ENCODE measurements at regions not wholly inside any gene's neighbourhood (a gene's known extent, or its start where the extent isn't known, plus 50 kb on each side); places are given as distances from the start of the nearest gene placed in this dataset.

GRCh38 chr10:23899166-23899565 lies 309.8 kb upstream of the KIAA1217 start (continued):
- TF ChIP-seq EGR1 (IDR thresholded peaks at IDR 0.05; ENCODE audit: borderline replicate concordance in 1 of 2, low read depth in 2 of 2, low read length in 2 of 2) = no peak

GRCh38 chr10:23910291-23910690 lies 298.6 kb upstream of the KIAA1217 start:
- H3K4me3 ChIP-seq = no peak overlapping the region
- H3K9ac ChIP-seq (ENCODE audit: control insufficient read depth, insufficient read depth, low read length) = no peak overlapping the region
- H3K27me3 ChIP-seq (replicated peaks in 1 of 2; ENCODE audit: control insufficient read depth in 2 of 2, insufficient read depth in 2 of 2, low read length in 1 of 2) = no peaks in the 10 kb centered on the region
- no peaks in the 10 kb centered on the region for H3K4me1 ChIP-seq (ENCODE audit: control insufficient read depth, insufficient read depth, low read length)
- no peaks in the 10 kb centered on the region for H3K79me2 ChIP-seq (ENCODE audit: control insufficient read depth, insufficient read depth, low read length)
- FAIRE-seq = no peak
- ChIA-PET CTCF (no interaction called here), SMC1A (ENCODE audit: uncharacterized antibody, unreplicated experiment) (no interaction called here), POLR2A (no interaction called here), RAD21 (ENCODE audit: unreplicated experiment) (no interaction called here)
- TF ChIP-seq ZBTB11 (CRISPR knock-in tag; IDR thresholded peaks at IDR 0.05) (no peak), REST (IDR thresholded peaks at IDR 0.05; ENCODE audit: low read depth, low read length) (no peak), SMAD5 (IDR thresholded peaks at IDR 0.05; ENCODE audit: low read depth) (no peak), FOXM1 (IDR thresholded peaks at IDR 0.05; ENCODE audit: low read depth, low read length) (no peak), SP1 (IDR thresholded peaks at IDR 0.05; ENCODE audit: low read depth, low read length) (no peak), POLR2AphosphoS5 (IDR thresholded peaks at IDR 0.05; ENCODE audit: low read length) (no peak), MEF2A (IDR thresholded peaks at IDR 0.05; ENCODE audit: insufficient read depth, low read depth, low read length) (no peak), MAX (IDR thresholded peaks at IDR 0.05; ENCODE audit: low read depth, low read length) (no peak), PAX5 (IDR thresholded peaks at IDR 0.05; ENCODE audit: borderline replicate concordance, low read depth, low read length) (no peak), BCL11A (IDR thresholded peaks at IDR 0.05; ENCODE audit: low read depth, low read length) (no peak), LARP7 (IDR thresholded peaks at IDR 0.05) (no peak), E2F4 (IDR thresholded peaks at IDR 0.05; ENCODE audit: low read depth, low read length) (no peak), IRF3 (IDR thresholded peaks at IDR 0.05) (no peak), HDGF (IDR thresholded peaks at IDR 0.05) (no peak)
- no peak for ATAC-seq
- WGBS (ENCODE audit: insufficient coverage, insufficient replicate concordance, low lambda C conversion rate, missing lambda C conversion rate) = 45% methylated on average over 2 of the region's 2 CpGs
- BruUV-seq (replicated peaks) = no TSS peak
- no peaks in the 10 kb centered on the region for H3K9me3 ChIP-seq (replicated peaks; ENCODE audit: control insufficient read depth, insufficient read depth, low read length)
- H2AFZ ChIP-seq (ENCODE audit: control insufficient read depth, low read depth, low read length) = no peak overlapping the region
- no peaks in the 10 kb centered on the region for H4K20me1 ChIP-seq (ENCODE audit: control insufficient read depth, insufficient read depth)
- DNase-seq (ENCODE audit: low read depth, low spot score) = no peak
- in situ Hi-C loops (cut with MboI) = no loop called here
- no peak overlapping the region for H3K4me2 ChIP-seq (ENCODE audit: control insufficient read depth, insufficient read depth)
- intact Hi-C loops (cut with micrococcal nuclease; ENCODE audit: unreplicated experiment) = no loop called here
- no peaks in the 10 kb centered on the region for H3K36me3 ChIP-seq (ENCODE audit: control insufficient read depth in 2 of 2, insufficient read depth in 2 of 2, low read length in 1 of 2)
- H3K27ac ChIP-seq (ENCODE audit: control insufficient read depth, insufficient read depth) = no peak overlapping the region

Measured in GM12878 (cell line).